OCI-LY1 (cell line): ENCODE measurements at regions not wholly inside any gene's neighbourhood (a gene's known extent, or its start where the extent isn't known, plus 50 kb on each side); places are given as distances from the start of the nearest gene placed in this dataset.

ENCODE experiments used
- H2AFZ ChIP-seq: fragments of 200-600 bp; sonication (generic), shearing (Covaris generic); 2 replicates; pipeline ENCODE4 v1.6.0; 2014; ENCODE audit warnings: antibody characterized with exemption, mild to moderate bottlenecking, low read length
- H3F3A ChIP-seq: fragments of 200-600 bp; sonication (generic), shearing (Covaris generic); 2 replicates; pipeline ENCODE4 v1.6.0; 2014; ENCODE audit warnings: mild to moderate bottlenecking, antibody characterized with exemption, low read length, moderate library complexity; ENCODE audit not compliant: insufficient read depth
- H3K27ac ChIP-seq: fragments of 200-600 bp; sonication (generic); 2 replicates; pipeline ENCODE4 v1.5.1; 2014; ENCODE audit warnings: low read length, mixed run types, mild to moderate bottlenecking, low read depth; ENCODE audit not compliant: poor library complexity, severe bottlenecking
- H3K27me3 ChIP-seq: fragments of 200-600 bp; sonication (generic); 2 replicates; pipeline ENCODE4 v1.6.0; 2014; ENCODE audit warnings: antibody characterized with exemption, mild to moderate bottlenecking, low read length, moderate library complexity; ENCODE audit not compliant: insufficient read depth
- H3K36me3 ChIP-seq: fragments of 200-600 bp; sonication (generic); 2 replicates; pipeline ENCODE4 v1.6.1; 2014; ENCODE audit warnings: mild to moderate bottlenecking, antibody characterized with exemption, low read length, moderate library complexity, mixed read lengths; ENCODE audit not compliant: insufficient read depth
- H3K4me1 ChIP-seq: fragments of 200-600 bp; sonication (generic); 2 replicates; pipeline ENCODE4 v1.5.1; 2014; ENCODE audit warnings: mild to moderate bottlenecking, low read length, moderate library complexity; ENCODE audit not compliant: insufficient read depth, severe bottlenecking
- H3K4me2 ChIP-seq: fragments of 200-600 bp; sonication (generic), shearing (Covaris generic); 2 replicates; pipeline ENCODE4 v1.6.1; 2014; ENCODE audit warnings: low read length
- H3K4me3 ChIP-seq: fragments of 200-600 bp; sonication (generic); 2 replicates; pipeline ENCODE4 v1.5.1; 2014; ENCODE audit warnings: low read length, low read depth, mild to moderate bottlenecking, mixed read lengths; ENCODE audit not compliant: poor library complexity, severe bottlenecking
- H3K79me2 ChIP-seq: fragments of 200-600 bp; shearing (Covaris generic); 2 replicates; pipeline ENCODE4 v1.6.1; 2016; ENCODE audit warnings: mixed run types, low read length, mixed read lengths; ENCODE audit not compliant: insufficient read depth
- H3K9ac ChIP-seq: fragments of 200-600 bp; sonication (generic), shearing (Covaris generic); 2 replicates; pipeline ENCODE4 v1.6.1; 2014; ENCODE audit warnings: mild to moderate bottlenecking, low read length, mixed read lengths
- H3K9me2 ChIP-seq: fragments of 200-600 bp; sonication (generic), shearing (Covaris generic); 2 replicates; pipeline ENCODE4 v1.6.1; 2014; ENCODE audit warnings: low read depth, mild to moderate bottlenecking, low read length, mixed read lengths
- H3K9me3 ChIP-seq: fragments of 200-600 bp; shearing (Covaris generic); 2 replicates; pipeline ENCODE4 v1.6.1; 2014; ENCODE audit warnings: low read length, mixed read lengths
- H4K20me1 ChIP-seq: fragments of 200-600 bp; sonication (generic), shearing (Covaris generic); 2 replicates; pipeline ENCODE4 v1.6.0; 2016; ENCODE audit warnings: mild to moderate bottlenecking, low read length; ENCODE audit not compliant: insufficient read depth
- EZH2 ChIP-seq: fragments of 200-600 bp; sonication (generic), shearing (Covaris generic); IDR thresholded peaks from 2 replicates; pipeline ENCODE4 v1.8.0; 2017; ENCODE audit warnings: borderline replicate concordance, mixed run types, mild to moderate bottlenecking, antibody characterized with exemption, low read length, moderate library complexity, mixed read lengths
- TF ChIP-seq, protein P1 (sequence below): fragments of 200-600 bp; sonication (generic), shearing (Covaris generic); IDR thresholded peaks from 2 replicates; pipeline ENCODE4 v1.5.1; 2017; ENCODE audit warnings: mild to moderate bottlenecking, antibody characterized with exemption, low read length, moderate library complexity, mixed read lengths

DNA sequence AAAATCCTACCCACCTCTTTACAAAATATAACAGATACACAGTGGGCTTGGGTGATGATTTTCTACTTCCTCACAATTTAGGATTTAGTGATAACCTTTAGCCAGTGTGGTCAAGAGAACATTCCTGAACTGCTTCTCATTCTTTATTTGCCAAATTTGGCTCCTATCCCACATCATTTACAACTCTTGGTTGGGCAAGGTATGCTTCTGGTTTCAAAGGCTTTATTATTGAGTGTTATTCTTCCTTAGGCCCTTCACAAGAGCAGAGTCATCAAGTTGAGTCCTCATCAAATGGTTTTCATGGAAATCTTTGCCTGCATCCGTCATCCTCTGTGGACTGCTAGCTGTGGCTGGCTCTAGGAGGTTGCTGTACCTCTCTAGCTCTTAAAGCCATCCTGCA lies 472.0 kb upstream of the ETAA1 start:
- no peaks in the 10 kb centered on the region for H4K20me1 ChIP-seq
- no peaks in the 10 kb centered on the region for H3K4me1 ChIP-seq
- no peak overlapping the region for H3K27ac ChIP-seq
- TF ChIP-seq, protein P1, sequence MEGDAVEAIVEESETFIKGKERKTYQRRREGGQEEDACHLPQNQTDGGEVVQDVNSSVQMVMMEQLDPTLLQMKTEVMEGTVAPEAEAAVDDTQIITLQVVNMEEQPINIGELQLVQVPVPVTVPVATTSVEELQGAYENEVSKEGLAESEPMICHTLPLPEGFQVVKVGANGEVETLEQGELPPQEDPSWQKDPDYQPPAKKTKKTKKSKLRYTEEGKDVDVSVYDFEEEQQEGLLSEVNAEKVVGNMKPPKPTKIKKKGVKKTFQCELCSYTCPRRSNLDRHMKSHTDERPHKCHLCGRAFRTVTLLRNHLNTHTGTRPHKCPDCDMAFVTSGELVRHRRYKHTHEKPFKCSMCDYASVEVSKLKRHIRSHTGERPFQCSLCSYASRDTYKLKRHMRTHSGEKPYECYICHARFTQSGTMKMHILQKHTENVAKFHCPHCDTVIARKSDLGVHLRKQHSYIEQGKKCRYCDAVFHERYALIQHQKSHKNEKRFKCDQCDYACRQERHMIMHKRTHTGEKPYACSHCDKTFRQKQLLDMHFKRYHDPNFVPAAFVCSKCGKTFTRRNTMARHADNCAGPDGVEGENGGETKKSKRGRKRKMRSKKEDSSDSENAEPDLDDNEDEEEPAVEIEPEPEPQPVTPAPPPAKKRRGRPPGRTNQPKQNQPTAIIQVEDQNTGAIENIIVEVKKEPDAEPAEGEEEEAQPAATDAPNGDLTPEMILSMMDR = no peak
- no peak for TF ChIP-seq EZH2
- H3K9me3 ChIP-seq = no peaks in the 10 kb centered on the region
- no peak overlapping the region for H3K4me3 ChIP-seq
- H3K79me2 ChIP-seq = no peaks in the 10 kb centered on the region
- H3K9me2 ChIP-seq = no peaks in the 10 kb centered on the region
- H2AFZ ChIP-seq = no peak overlapping the region
- H3K27me3 ChIP-seq = no peaks in the 10 kb centered on the region
- H3K36me3 ChIP-seq = no peaks in the 10 kb centered on the region
- H3K4me2 ChIP-seq = no peak overlapping the region
- H3F3A ChIP-seq = no peaks in the 10 kb centered on the region
- H3K9ac ChIP-seq = no peak overlapping the region

DNA sequence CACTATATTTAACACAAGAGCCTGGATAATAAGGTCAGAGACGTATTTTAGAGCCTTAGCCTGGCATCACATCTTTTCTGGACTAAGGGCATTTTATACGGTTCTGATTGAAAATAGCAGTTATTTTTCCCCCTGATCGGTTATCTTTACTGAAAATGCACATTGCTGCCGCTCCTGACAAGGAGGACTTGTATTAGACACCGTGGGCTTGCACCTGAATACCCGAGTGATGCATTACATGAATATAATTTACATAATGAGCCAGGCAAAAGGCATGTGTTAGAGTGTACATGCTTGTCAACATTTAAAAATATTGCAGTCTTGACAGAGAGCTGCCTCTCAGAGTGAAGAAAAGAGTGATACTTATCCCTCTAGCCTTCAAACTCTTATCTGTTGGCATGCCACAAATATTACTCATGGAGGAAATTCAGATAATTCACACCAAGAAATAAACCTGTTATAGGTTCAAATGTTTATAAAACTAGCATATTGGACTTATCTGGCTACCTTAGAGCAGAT lies 470.5 kb upstream of the ETAA1 start:
- Histone ChIP-seq H3K9ac (no peak overlapping the region), H3K4me3 (no peak overlapping the region), H4K20me1 (no peaks in the 10 kb centered on the region), H3K79me2 (no peaks in the 10 kb centered on the region), H3K36me3 (no peaks in the 10 kb centered on the region), H3K4me2 (no peak overlapping the region), H3K9me2 (no peaks in the 10 kb centered on the region), H3K4me1 (no peaks in the 10 kb centered on the region), H3F3A (no peaks in the 10 kb centered on the region), H3K27me3 (no peaks in the 10 kb centered on the region), H3K27ac (no peak overlapping the region), H3K9me3 (no peaks in the 10 kb centered on the region), H2AFZ (no peak overlapping the region)
- TF ChIP-seq, protein P1 = no peak

DNA sequence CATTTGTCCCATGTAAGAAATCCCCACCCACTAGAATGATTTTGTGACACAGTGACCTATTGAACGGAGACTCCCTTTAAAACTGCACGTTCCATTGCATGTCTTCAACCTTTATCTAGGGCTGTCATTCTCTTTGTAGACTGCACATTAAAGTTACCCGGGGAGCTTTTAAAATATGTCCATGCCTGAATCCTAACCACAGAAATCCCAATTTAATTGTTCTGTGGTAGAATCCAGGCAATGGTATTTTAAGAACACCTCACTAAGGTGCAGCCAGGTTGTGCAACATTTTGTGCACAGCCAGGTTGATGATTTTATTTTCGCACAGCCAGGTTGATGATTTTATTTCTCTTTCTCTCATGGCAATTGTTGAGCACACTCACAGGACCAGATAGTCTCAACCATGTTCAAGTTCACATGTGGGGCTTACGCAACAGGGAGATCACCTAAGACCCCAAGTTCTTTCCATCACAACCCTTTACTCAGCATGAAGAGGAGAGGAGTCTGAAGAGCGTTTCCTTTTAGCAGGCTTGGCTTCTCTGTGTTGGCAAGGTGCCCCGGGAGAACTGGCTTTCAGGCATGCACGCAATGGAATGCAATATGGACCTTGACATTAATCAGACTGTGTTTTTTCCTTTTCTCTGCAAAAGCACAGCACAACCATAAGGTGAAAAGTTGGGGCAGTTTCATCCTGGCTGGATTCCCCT lies 467.3 kb upstream of the ETAA1 start:
- Histone ChIP-seq H3K79me2 (no peaks in the 10 kb centered on the region), H3K9ac (no peak overlapping the region), H4K20me1 (no peaks in the 10 kb centered on the region), H3K4me2 (no peak overlapping the region), H3K27me3 (no peaks in the 10 kb centered on the region), H3K9me2 (no peaks in the 10 kb centered on the region), H3K4me1 (no peaks in the 10 kb centered on the region), H3F3A (no peaks in the 10 kb centered on the region), H2AFZ (no peak overlapping the region), H3K36me3 (no peaks in the 10 kb centered on the region), H3K4me3 (no peak overlapping the region), H3K27ac (no peak overlapping the region), H3K9me3 (no peaks in the 10 kb centered on the region)
- TF ChIP-seq EZH2 = no peak
- TF ChIP-seq, protein P1 = no peak
